ENCODE measurements at regions not wholly inside any gene's neighbourhood (a gene's known extent, or its start where the extent isn't known, plus 50 kb on each side); places are given as distances from the start of the nearest gene placed in this dataset.
A peak's percentile ranks its signal among the peaks of the same experiment; 100 is the strongest.

GRCh38 chr4:184329659-184330400, 112.2 kb upstream of the ENPP6 start (continued):
- TF ChIP-seq ZBTB33 (IDR thresholded peaks at IDR 0.05) = no peak
- peak; percentile 98 for TF ChIP-seq MTA2 (IDR thresholded peaks at IDR 0.05; ENCODE audit: low read depth)
- peak; percentile 84 for TF ChIP-seq POU2F2 (IDR thresholded peaks at IDR 0.05; ENCODE audit: borderline replicate concordance, low read depth, low read length)
- no peak for TF ChIP-seq CUX1 (IDR thresholded peaks at IDR 0.05; ENCODE audit: insufficient replicate concordance, low read depth, low read length)
- peak; percentile 43 for TF ChIP-seq MYC (IDR thresholded peaks at IDR 0.05; ENCODE audit: insufficient read depth, insufficient read length, insufficient replicate concordance, low read length, severe bottlenecking)
- TF ChIP-seq TCF12 (IDR thresholded peaks at IDR 0.05; ENCODE audit: low read depth, low read length) = peak; percentile 83
- peak; percentile 90 for TF ChIP-seq FOXM1 (IDR thresholded peaks at IDR 0.05; ENCODE audit: low read depth, low read length)
- TF ChIP-seq, protein P1, sequence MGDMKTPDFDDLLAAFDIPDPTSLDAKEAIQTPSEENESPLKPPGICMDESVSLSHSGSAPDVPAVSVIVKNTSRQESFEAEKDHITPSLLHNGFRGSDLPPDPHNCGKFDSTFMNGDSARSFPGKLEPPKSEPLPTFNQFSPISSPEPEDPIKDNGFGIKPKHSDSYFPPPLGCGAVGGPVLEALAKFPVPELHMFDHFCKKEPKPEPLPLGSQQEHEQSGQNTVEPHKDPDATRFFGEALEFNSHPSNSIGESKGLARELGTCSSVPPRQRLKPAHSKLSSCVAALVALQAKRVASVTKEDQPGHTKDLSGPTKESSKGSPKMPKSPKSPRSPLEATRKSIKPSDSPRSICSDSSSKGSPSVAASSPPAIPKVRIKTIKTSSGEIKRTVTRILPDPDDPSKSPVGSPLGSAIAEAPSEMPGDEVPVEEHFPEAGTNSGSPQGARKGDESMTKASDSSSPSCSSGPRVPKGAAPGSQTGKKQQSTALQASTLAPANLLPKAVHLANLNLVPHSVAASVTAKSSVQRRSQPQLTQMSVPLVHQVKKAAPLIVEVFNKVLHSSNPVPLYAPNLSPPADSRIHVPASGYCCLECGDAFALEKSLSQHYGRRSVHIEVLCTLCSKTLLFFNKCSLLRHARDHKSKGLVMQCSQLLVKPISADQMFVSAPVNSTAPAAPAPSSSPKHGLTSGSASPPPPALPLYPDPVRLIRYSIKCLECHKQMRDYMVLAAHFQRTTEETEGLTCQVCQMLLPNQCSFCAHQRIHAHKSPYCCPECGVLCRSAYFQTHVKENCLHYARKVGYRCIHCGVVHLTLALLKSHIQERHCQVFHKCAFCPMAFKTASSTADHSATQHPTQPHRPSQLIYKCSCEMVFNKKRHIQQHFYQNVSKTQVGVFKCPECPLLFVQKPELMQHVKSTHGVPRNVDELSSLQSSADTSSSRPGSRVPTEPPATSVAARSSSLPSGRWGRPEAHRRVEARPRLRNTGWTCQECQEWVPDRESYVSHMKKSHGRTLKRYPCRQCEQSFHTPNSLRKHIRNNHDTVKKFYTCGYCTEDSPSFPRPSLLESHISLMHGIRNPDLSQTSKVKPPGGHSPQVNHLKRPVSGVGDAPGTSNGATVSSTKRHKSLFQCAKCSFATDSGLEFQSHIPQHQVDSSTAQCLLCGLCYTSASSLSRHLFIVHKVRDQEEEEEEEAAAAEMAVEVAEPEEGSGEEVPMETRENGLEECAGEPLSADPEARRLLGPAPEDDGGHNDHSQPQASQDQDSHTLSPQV (IDR thresholded peaks at IDR 0.05) = peak; percentile 67
- TF ChIP-seq STAT1 (conservative IDR thresholded peaks at IDR 0.05) = no peak
- peak; percentile 89; the same call in 1 of the 2 replicates for TF ChIP-seq FOXK2 (IDR thresholded peaks at IDR 0.05)
- TF ChIP-seq KLF5 (IDR thresholded peaks at IDR 0.05; ENCODE audit: partially characterized antibody) = peak; percentile 95
- peak; percentile 85 for TF ChIP-seq RUNX3 (IDR thresholded peaks at IDR 0.05; ENCODE audit: low read length)
- TF ChIP-seq, protein P2, sequence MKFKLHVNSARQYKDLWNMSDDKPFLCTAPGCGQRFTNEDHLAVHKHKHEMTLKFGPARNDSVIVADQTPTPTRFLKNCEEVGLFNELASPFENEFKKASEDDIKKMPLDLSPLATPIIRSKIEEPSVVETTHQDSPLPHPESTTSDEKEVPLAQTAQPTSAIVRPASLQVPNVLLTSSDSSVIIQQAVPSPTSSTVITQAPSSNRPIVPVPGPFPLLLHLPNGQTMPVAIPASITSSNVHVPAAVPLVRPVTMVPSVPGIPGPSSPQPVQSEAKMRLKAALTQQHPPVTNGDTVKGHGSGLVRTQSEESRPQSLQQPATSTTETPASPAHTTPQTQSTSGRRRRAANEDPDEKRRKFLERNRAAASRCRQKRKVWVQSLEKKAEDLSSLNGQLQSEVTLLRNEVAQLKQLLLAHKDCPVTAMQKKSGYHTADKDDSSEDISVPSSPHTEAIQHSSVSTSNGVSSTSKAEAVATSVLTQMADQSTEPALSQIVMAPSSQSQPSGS (IDR thresholded peaks at IDR 0.05; ENCODE audit: low read length) = peak; percentile 91
- TF ChIP-seq SMC3 (IDR thresholded peaks at IDR 0.05; ENCODE audit: borderline replicate concordance, low read length) = peak; percentile 10; the same call in 1 of the 2 replicates
